ENCODE measurements at regions not wholly inside any gene's neighbourhood (a gene's known extent, or its start where the extent isn't known, plus 50 kb on each side); places are given as distances from the start of the nearest gene placed in this dataset.

- Mint-ChIP-seq H3K36me3 (ENCODE audit: low read depth) (no peaks in the 10 kb centered on the region), H3K9me3 (no peaks in the 10 kb centered on the region), H3K27ac (no peak overlapping the region), H3K4me1 (no peaks in the 10 kb centered on the region), H3K4me3 (no peak overlapping the region), H3K27me3 (ENCODE audit: low read depth) (no peaks in the 10 kb centered on the region)
- TF ChIP-seq, protein P1, sequence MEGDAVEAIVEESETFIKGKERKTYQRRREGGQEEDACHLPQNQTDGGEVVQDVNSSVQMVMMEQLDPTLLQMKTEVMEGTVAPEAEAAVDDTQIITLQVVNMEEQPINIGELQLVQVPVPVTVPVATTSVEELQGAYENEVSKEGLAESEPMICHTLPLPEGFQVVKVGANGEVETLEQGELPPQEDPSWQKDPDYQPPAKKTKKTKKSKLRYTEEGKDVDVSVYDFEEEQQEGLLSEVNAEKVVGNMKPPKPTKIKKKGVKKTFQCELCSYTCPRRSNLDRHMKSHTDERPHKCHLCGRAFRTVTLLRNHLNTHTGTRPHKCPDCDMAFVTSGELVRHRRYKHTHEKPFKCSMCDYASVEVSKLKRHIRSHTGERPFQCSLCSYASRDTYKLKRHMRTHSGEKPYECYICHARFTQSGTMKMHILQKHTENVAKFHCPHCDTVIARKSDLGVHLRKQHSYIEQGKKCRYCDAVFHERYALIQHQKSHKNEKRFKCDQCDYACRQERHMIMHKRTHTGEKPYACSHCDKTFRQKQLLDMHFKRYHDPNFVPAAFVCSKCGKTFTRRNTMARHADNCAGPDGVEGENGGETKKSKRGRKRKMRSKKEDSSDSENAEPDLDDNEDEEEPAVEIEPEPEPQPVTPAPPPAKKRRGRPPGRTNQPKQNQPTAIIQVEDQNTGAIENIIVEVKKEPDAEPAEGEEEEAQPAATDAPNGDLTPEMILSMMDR (IDR thresholded peaks at IDR 0.05; ENCODE audit: unreplicated experiment in 3 of 3) = no peak
Observed at GRCh38 chr15:31805090-31805662, 225.1 kb upstream of the CHRNA7 start.

GRCh38 chr15:31806106-31806505 lies 224.2 kb upstream of the CHRNA7 start:
- Mint-ChIP-seq H3K4me3 (no peak overlapping the region), H3K9me3 (no peaks in the 10 kb centered on the region), H3K27me3 (ENCODE audit: low read depth) (no peaks in the 10 kb centered on the region), H3K36me3 (ENCODE audit: low read depth) (no peaks in the 10 kb centered on the region), H3K4me1 (no peaks in the 10 kb centered on the region), H3K27ac (no peak overlapping the region)
- TF ChIP-seq, protein P1 (IDR thresholded peaks at IDR 0.05; ENCODE audit: unreplicated experiment in 3 of 3) = no peak

GRCh38 chr15:31811641-31812040 lies 218.7 kb upstream of the CHRNA7 start:
- TF ChIP-seq, protein P1 (IDR thresholded peaks at IDR 0.05; ENCODE audit: unreplicated experiment in 3 of 3) = no peak
- H3K9me3 Mint-ChIP-seq = no peaks in the 10 kb centered on the region
- no peaks in the 10 kb centered on the region for H3K36me3 Mint-ChIP-seq (ENCODE audit: low read depth)
- peaks cover 4% of the 10 kb centered on the region for H3K27me3 Mint-ChIP-seq (ENCODE audit: low read depth)
- H3K4me1 Mint-ChIP-seq = no peaks in the 10 kb centered on the region
- H3K27ac Mint-ChIP-seq = no peak overlapping the region
- no peak overlapping the region for H3K4me3 Mint-ChIP-seq

- Mint-ChIP-seq H3K9me3 (no peaks in the 10 kb centered on the region), H3K27ac (no peak overlapping the region), H3K27me3 (ENCODE audit: low read depth) (peaks cover 4% of the 10 kb centered on the region), H3K4me1 (no peaks in the 10 kb centered on the region), H3K4me3 (no peak overlapping the region), H3K36me3 (ENCODE audit: low read depth) (no peaks in the 10 kb centered on the region)
- TF ChIP-seq, protein P1 (IDR thresholded peaks at IDR 0.05; ENCODE audit: unreplicated experiment in 3 of 3) = no peak
Observed at GRCh38 chr15:31814082-31814481, 216.2 kb upstream of the CHRNA7 start.

GRCh38 chr15:31815411-31816155 lies 214.7 kb upstream of the CHRNA7 start:
- TF ChIP-seq, protein P1 (IDR thresholded peaks at IDR 0.05; ENCODE audit: unreplicated experiment in 3 of 3) = no peak
- Mint-ChIP-seq H3K27ac (no peak overlapping the region), H3K27me3 (ENCODE audit: low read depth) (peaks cover 4% of the 10 kb centered on the region), H3K4me3 (no peak overlapping the region), H3K36me3 (ENCODE audit: low read depth) (no peaks in the 10 kb centered on the region), H3K9me3 (no peaks in the 10 kb centered on the region), H3K4me1 (no peaks in the 10 kb centered on the region)

GRCh38 chr15:31822463-31822862 lies 207.9 kb upstream of the CHRNA7 start:
- no peaks in the 10 kb centered on the region for H3K36me3 Mint-ChIP-seq (ENCODE audit: low read depth)
- TF ChIP-seq, protein P1 (IDR thresholded peaks at IDR 0.05; ENCODE audit: unreplicated experiment in 3 of 3) = no peak
- H3K27ac Mint-ChIP-seq = no peak overlapping the region
- peaks cover 9% of the 10 kb centered on the region for H3K4me1 Mint-ChIP-seq
- H3K9me3 Mint-ChIP-seq = peaks cover 5% of the 10 kb centered on the region
- H3K27me3 Mint-ChIP-seq (ENCODE audit: low read depth) = no peaks in the 10 kb centered on the region
- H3K4me3 Mint-ChIP-seq = no peak overlapping the region
